PC-9 (cell line): ENCODE measurements at regions not wholly inside any gene's neighbourhood (a gene's known extent, or its start where the extent isn't known, plus 50 kb on each side); places are given as distances from the start of the nearest gene placed in this dataset.

ENCODE experiments used
- BruUV-seq: library from RNA; stranded (reverse); fragments of 400-500 nt; replicated peaks from 2 replicates; lab custom pipeline; 2021; lab: Mats Ljungman, UMichigan
- CTCF ChIA-PET: fragments of 300-600 bp; sonication (Branson Sonifier 250); formaldehyde crosslinking; loops from one replicate; lab custom pipeline; 2022; ENCODE audit warnings: antibody characterized with exemption; lab: Charles Lee
- POLR2A ChIA-PET: fragments of 300-600 bp; sonication (Branson Sonifier 250); formaldehyde crosslinking; loops from one replicate; lab custom pipeline; 2022; ENCODE audit warnings: antibody characterized with exemption; ENCODE audit not compliant: unreplicated experiment; lab: Charles Lee
- DNase-seq, 2 experiments: peaks; one replicate each; pipeline versions ENCODE4 v3.0.0 to v3.0.0-alpha.2; 2015 to 2022; ENCODE audit warnings: mixed read lengths in 1 of 2
- H2AFZ ChIP-seq: fragments of 200-600 bp; sonication (generic); 2 replicates; pipeline ENCODE4 v1.8.1; 2017; ENCODE audit warnings: antibody characterized with exemption
- H3F3A ChIP-seq: fragments of 200-600 bp; sonication (generic); 2 replicates; pipeline ENCODE4 v1.8.1; 2017; ENCODE audit warnings: antibody characterized with exemption, mild to moderate bottlenecking, low read depth; ENCODE audit not compliant: insufficient read depth
- H3K27ac ChIP-seq: fragments of 200-600 bp; sonication (generic); 2 replicates; pipeline ENCODE4 v1.6.1; 2016; ENCODE audit warnings: mixed run types
- H3K27me3 ChIP-seq: fragments of 200-600 bp; sonication (generic); 2 replicates; pipeline ENCODE4 v1.6.1; 2016; ENCODE audit warnings: low read depth, mixed run types; ENCODE audit not compliant: insufficient read depth
- H3K36me3 ChIP-seq: fragments of 200-600 bp; sonication (generic); 2 replicates; pipeline ENCODE4 v1.6.1; 2016; ENCODE audit warnings: low read depth, mixed run types
- H3K4me1 ChIP-seq: fragments of 200-600 bp; sonication (generic); replicated peaks from 2 replicates; pipeline ENCODE4 v1.6.1; 2016; ENCODE audit warnings: mixed run types; ENCODE audit not compliant: insufficient read depth
- H3K4me2 ChIP-seq: fragments of 200-600 bp; sonication (generic); 2 replicates; pipeline ENCODE4 v1.6.1; 2017; ENCODE audit warnings: mixed run types
- H3K4me3 ChIP-seq: fragments of 200-600 bp; sonication (generic); 2 replicates; pipeline ENCODE4 v1.6.1; 2016; ENCODE audit warnings: mixed run types
- H3K79me2 ChIP-seq: fragments of 200-600 bp; sonication (generic); 2 replicates; pipeline ENCODE4 v1.6.1; 2017; ENCODE audit warnings: low read depth, mixed run types
- H3K9me2 ChIP-seq: fragments of 200-600 bp; sonication (generic); 2 replicates; pipeline ENCODE4 v1.8.1; 2017; ENCODE audit warnings: mild to moderate bottlenecking; ENCODE audit not compliant: insufficient read depth
- H3K9me3 ChIP-seq: fragments of 200-600 bp; sonication (generic); 2 replicates; pipeline ENCODE4 v1.8.1; 2016; ENCODE audit warnings: low read depth; ENCODE audit not compliant: insufficient read depth
- H4K20me1 ChIP-seq: fragments of 200-600 bp; sonication (generic); 2 replicates; pipeline ENCODE4 v1.8.1; 2017; ENCODE audit not compliant: insufficient read depth
- CTCF ChIP-seq: fragments of 200-600 bp; sonication (generic); conservative IDR thresholded peaks from 2 replicates; pipeline ENCODE4 v1.6.1; 2017; ENCODE audit warnings: mixed run types, antibody characterized with exemption, mild to moderate bottlenecking, moderate library complexity
- EZH2 ChIP-seq: fragments of 200-600 bp; sonication (generic); IDR thresholded peaks from 2 replicates; pipeline ENCODE4 v1.8.0; 2017; ENCODE audit warnings: antibody characterized with exemption, low read depth
- intact Hi-C: fragments of 100-400 bp; cut with micrococcal nuclease; formaldehyde crosslinking; loops from one replicate; pipeline ENCODE4 v1.10.0; 2022; ENCODE audit not compliant: unreplicated experiment

GRCh38 chr10:133002685-133003084 lies 60.3 kb upstream of the CFAP46 start:
- Histone ChIP-seq H3K9me2 (no peaks in the 10 kb centered on the region), H3K36me3 (no peaks in the 10 kb centered on the region), H3K4me3 (no peak overlapping the region), H4K20me1 (no peaks in the 10 kb centered on the region), H3K79me2 (no peaks in the 10 kb centered on the region), H3K4me2 (no peak overlapping the region), H3K27ac (no peak overlapping the region), H3K4me1 (no peaks in the 10 kb centered on the region), H3K9me3 (no peaks in the 10 kb centered on the region), H3F3A (no peaks in the 10 kb centered on the region), H3K27me3 (peaks cover 69% of the 10 kb centered on the region), H2AFZ (no peak overlapping the region)
- no peak for DNase-seq
- ChIA-PET CTCF (no interaction called here), POLR2A (no interaction called here)
- intact Hi-C loops = no loop called here
- TF ChIP-seq EZH2 = no peak
- no peak for TF ChIP-seq CTCF
- no TSS peak for BruUV-seq

GRCh38 chr10:133001114-133001513 lies 58.7 kb upstream of the CFAP46 start:
- H3K27me3 ChIP-seq = peaks cover 76% of the 10 kb centered on the region
- no peak overlapping the region for H3K4me3 ChIP-seq
- no peaks in the 10 kb centered on the region for H4K20me1 ChIP-seq
- intact Hi-C loops = no loop called here
- H3K79me2 ChIP-seq = no peaks in the 10 kb centered on the region
- no peak overlapping the region for H3K4me2 ChIP-seq
- no peak overlapping the region for H3K27ac ChIP-seq
- DNase-seq = no peak
- H3F3A ChIP-seq = no peaks in the 10 kb centered on the region
- H2AFZ ChIP-seq = no peak overlapping the region
- H3K36me3 ChIP-seq = no peaks in the 10 kb centered on the region
- CTCF ChIA-PET = no interaction called here
- POLR2A ChIA-PET = no interaction called here
- no peaks in the 10 kb centered on the region for H3K9me3 ChIP-seq
- no peaks in the 10 kb centered on the region for H3K4me1 ChIP-seq
- BruUV-seq = no TSS peak
- no peaks in the 10 kb centered on the region for H3K9me2 ChIP-seq
- TF ChIP-seq CTCF (no peak), EZH2 (no peak)

GRCh38 chr10:133000648-133001047 lies 58.3 kb upstream of the CFAP46 start:
- Histone ChIP-seq H3K4me2 (no peak overlapping the region), H3K4me3 (no peak overlapping the region), H3K27me3 (peaks cover 77% of the 10 kb centered on the region), H3K27ac (no peak overlapping the region), H3F3A (no peaks in the 10 kb centered on the region), H3K9me3 (no peaks in the 10 kb centered on the region), H3K9me2 (no peaks in the 10 kb centered on the region), H3K36me3 (no peaks in the 10 kb centered on the region), H2AFZ (no peak overlapping the region), H3K4me1 (no peaks in the 10 kb centered on the region), H4K20me1 (no peaks in the 10 kb centered on the region), H3K79me2 (no peaks in the 10 kb centered on the region)
- CTCF ChIA-PET = no interaction called here
- TF ChIP-seq CTCF = no peak
- TF ChIP-seq EZH2 = no peak
- intact Hi-C loops = no loop called here
- POLR2A ChIA-PET = no interaction called here
- DNase-seq = no peak
- BruUV-seq = no TSS peak
